ENCODE measurements at regions not wholly inside any gene's neighbourhood (a gene's known extent, or its start where the extent isn't known, plus 50 kb on each side); places are given as distances from the start of the nearest gene placed in this dataset.

GRCh38 chr17:72274614-72275013 lies 153.8 kb downstream of the SOX9 start:
- Histone ChIP-seq H3K4me1 (no peaks in the 10 kb centered on the region), H3K36me3 (no peaks in the 10 kb centered on the region), H3K27me3 (no peaks in the 10 kb centered on the region), H3K9me3 (no peaks in the 10 kb centered on the region), H3K4me3 (replicated peaks in 1 of 3) (no peak overlapping the region), H3K27ac (no peak overlapping the region)
- WGBS, 2 donors = 81 to 86% methylated on average over 2 of the region's 2 CpGs
- no peak for DNase-seq
- no peak for TF ChIP-seq POLR2A (IDR thresholded peaks at IDR 0.05)
- TF ChIP-seq, protein P1, sequence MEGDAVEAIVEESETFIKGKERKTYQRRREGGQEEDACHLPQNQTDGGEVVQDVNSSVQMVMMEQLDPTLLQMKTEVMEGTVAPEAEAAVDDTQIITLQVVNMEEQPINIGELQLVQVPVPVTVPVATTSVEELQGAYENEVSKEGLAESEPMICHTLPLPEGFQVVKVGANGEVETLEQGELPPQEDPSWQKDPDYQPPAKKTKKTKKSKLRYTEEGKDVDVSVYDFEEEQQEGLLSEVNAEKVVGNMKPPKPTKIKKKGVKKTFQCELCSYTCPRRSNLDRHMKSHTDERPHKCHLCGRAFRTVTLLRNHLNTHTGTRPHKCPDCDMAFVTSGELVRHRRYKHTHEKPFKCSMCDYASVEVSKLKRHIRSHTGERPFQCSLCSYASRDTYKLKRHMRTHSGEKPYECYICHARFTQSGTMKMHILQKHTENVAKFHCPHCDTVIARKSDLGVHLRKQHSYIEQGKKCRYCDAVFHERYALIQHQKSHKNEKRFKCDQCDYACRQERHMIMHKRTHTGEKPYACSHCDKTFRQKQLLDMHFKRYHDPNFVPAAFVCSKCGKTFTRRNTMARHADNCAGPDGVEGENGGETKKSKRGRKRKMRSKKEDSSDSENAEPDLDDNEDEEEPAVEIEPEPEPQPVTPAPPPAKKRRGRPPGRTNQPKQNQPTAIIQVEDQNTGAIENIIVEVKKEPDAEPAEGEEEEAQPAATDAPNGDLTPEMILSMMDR (IDR thresholded peaks at IDR 0.05) = no peak
- intact Hi-C loops (cut with DNase I) = no loop called here

GRCh38 chr17:72280881-72281280 lies 160.1 kb downstream of the SOX9 start:
- intact Hi-C loops (cut with DNase I) = no loop called here
- no peaks in the 10 kb centered on the region for H3K36me3 ChIP-seq
- no peak overlapping the region for H3K27ac ChIP-seq
- H3K4me1 ChIP-seq = no peaks in the 10 kb centered on the region
- H3K27me3 ChIP-seq = no peaks in the 10 kb centered on the region
- no peaks in the 10 kb centered on the region for H3K9me3 ChIP-seq
- no peak overlapping the region for H3K4me3 ChIP-seq (replicated peaks in 1 of 3)
- WGBS, 2 donors = 93 to 94% methylated on average over 3 of the region's 3 CpGs
- no peak for TF ChIP-seq POLR2A (IDR thresholded peaks at IDR 0.05)
- TF ChIP-seq, protein P1 (IDR thresholded peaks at IDR 0.05) = no peak
- no peak for DNase-seq

- Histone ChIP-seq H3K27ac (no peak overlapping the region), H3K27me3 (no peaks in the 10 kb centered on the region), H3K36me3 (no peaks in the 10 kb centered on the region), H3K4me3 (replicated peaks in 1 of 3) (no peak overlapping the region), H3K9me3 (no peaks in the 10 kb centered on the region), H3K4me1 (no peaks in the 10 kb centered on the region)
- TF ChIP-seq, protein P1 (IDR thresholded peaks at IDR 0.05) = no peak
- no peak for TF ChIP-seq POLR2A (IDR thresholded peaks at IDR 0.05)
- no peak for DNase-seq
- 81 to 91% methylated on average over 3 of the region's 3 CpGs for WGBS, 2 donors
- intact Hi-C loops (cut with DNase I) = no loop called here
These were observed 161.7 kb downstream of the SOX9 start for GRCh38 chr17:72282439-72283029.

- H3K36me3 ChIP-seq = no peaks in the 10 kb centered on the region
- H3K4me1 ChIP-seq = no peaks in the 10 kb centered on the region
- intact Hi-C loops (cut with DNase I) = no loop called here
- H3K9me3 ChIP-seq = no peaks in the 10 kb centered on the region
- TF ChIP-seq POLR2A (IDR thresholded peaks at IDR 0.05) = no peak
- TF ChIP-seq, protein P1 (IDR thresholded peaks at IDR 0.05) = no peak
- no peak for DNase-seq
- no peak overlapping the region for H3K4me3 ChIP-seq (replicated peaks in 1 of 3)
- 74 to 78% methylated on average over 4 of the region's 4 CpGs for WGBS, 2 donors
- no peaks in the 10 kb centered on the region for H3K27me3 ChIP-seq
- no peak overlapping the region for H3K27ac ChIP-seq
These were observed 164.0 kb downstream of the SOX9 start for GRCh38 chr17:72284806-72285205.

DNA sequence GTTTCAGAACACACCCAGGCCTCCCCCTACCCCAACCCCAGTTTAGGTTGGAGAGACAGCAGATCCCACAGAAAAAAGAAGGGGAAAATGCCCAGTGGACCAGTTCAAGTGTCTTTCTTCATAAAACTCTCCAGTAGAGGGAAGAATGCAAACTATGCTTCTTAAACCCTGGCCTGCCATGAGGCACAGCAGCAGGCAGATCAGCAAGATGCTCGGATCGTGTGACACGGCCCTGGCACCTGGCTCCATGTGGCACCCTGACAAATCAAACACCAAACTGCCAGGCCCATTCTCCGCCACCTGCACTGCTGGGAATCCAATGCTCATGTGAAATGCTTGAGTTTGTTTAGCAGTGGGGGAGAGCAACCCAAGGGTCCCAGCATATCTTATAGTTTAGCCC lies 166.8 kb downstream of the SOX9 start:
- Histone ChIP-seq H3K27ac (no peak overlapping the region), H3K4me3 (replicated peaks in 1 of 3) (no peak overlapping the region), H3K4me1 (no peaks in the 10 kb centered on the region), H3K9me3 (no peaks in the 10 kb centered on the region), H3K36me3 (no peaks in the 10 kb centered on the region), H3K27me3 (no peaks in the 10 kb centered on the region)
- WGBS, 2 donors = 33 to 47% methylated on average over 2 to 4 of the region's 4 CpGs
- DNase-seq = peak; percentile 46 to 58
- intact Hi-C loops (cut with DNase I) = no loop called here
- TF ChIP-seq POLR2A (IDR thresholded peaks at IDR 0.05) = no peak
- TF ChIP-seq, protein P1 (IDR thresholded peaks at IDR 0.05) = peak in 2 of 6 experiments; percentile 19 to 30

Data from thyroid gland (tissue), 4 donors.